ENCODE measurements at regions not wholly inside any gene's neighbourhood (a gene's known extent, or its start where the extent isn't known, plus 50 kb on each side); places are given as distances from the start of the nearest gene placed in this dataset.

- TF ChIP-seq POLR2AphosphoS5 (IDR thresholded peaks at IDR 0.05) (no peak), CTCF (IDR thresholded peaks at IDR 0.05; ENCODE audit: poor library complexity, severe bottlenecking) (no peak), EP300 (conservative IDR thresholded peaks at IDR 0.05; ENCODE audit: poor library complexity, severe bottlenecking) (no peak), EZH2 (IDR thresholded peaks at IDR 0.05; ENCODE audit: borderline replicate concordance, insufficient read depth, low read length, poor library complexity, severe bottlenecking) (no peak), RAD21 (conservative IDR thresholded peaks at IDR 0.05) (no peak), TAF1 (IDR thresholded peaks at IDR 0.05; ENCODE audit: low read depth) (no peak), SMC3 (conservative IDR thresholded peaks at IDR 0.05; ENCODE audit: poor library complexity) (no peak), MXI1 (conservative IDR thresholded peaks at IDR 0.05; ENCODE audit: poor library complexity, severe bottlenecking) (no peak)
- TF ChIP-seq, protein P1, sequence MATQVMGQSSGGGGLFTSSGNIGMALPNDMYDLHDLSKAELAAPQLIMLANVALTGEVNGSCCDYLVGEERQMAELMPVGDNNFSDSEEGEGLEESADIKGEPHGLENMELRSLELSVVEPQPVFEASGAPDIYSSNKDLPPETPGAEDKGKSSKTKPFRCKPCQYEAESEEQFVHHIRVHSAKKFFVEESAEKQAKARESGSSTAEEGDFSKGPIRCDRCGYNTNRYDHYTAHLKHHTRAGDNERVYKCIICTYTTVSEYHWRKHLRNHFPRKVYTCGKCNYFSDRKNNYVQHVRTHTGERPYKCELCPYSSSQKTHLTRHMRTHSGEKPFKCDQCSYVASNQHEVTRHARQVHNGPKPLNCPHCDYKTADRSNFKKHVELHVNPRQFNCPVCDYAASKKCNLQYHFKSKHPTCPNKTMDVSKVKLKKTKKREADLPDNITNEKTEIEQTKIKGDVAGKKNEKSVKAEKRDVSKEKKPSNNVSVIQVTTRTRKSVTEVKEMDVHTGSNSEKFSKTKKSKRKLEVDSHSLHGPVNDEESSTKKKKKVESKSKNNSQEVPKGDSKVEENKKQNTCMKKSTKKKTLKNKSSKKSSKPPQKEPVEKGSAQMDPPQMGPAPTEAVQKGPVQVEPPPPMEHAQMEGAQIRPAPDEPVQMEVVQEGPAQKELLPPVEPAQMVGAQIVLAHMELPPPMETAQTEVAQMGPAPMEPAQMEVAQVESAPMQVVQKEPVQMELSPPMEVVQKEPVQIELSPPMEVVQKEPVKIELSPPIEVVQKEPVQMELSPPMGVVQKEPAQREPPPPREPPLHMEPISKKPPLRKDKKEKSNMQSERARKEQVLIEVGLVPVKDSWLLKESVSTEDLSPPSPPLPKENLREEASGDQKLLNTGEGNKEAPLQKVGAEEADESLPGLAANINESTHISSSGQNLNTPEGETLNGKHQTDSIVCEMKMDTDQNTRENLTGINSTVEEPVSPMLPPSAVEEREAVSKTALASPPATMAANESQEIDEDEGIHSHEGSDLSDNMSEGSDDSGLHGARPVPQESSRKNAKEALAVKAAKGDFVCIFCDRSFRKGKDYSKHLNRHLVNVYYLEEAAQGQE (IDR thresholded peaks at IDR 0.05; ENCODE audit: borderline replicate concordance): no peak
- H3K27me3 ChIP-seq (ENCODE audit: insufficient read depth, low read depth, low read length): no peaks in the 10 kb centered on the region
- no peak overlapping the region for H2AFZ ChIP-seq (ENCODE audit: low read depth, low read length)
- no peak overlapping the region for H3K4me3 ChIP-seq (ENCODE audit: low read length)
- no peaks in the 10 kb centered on the region for H3K9me2 ChIP-seq (ENCODE audit: insufficient read depth, low read length)
- no peaks in the 10 kb centered on the region for H3K79me2 ChIP-seq (replicated peaks; ENCODE audit: insufficient read depth, low read length)
- H3K27ac ChIP-seq (ENCODE audit: low read length): no peak overlapping the region
- no peaks in the 10 kb centered on the region for H3F3A ChIP-seq (ENCODE audit: insufficient read depth, low read length, poor library complexity, severe bottlenecking)
- no peak overlapping the region for H3K9ac ChIP-seq (ENCODE audit: low read length)
- no peaks in the 10 kb centered on the region for H3K36me3 ChIP-seq (ENCODE audit: insufficient read depth, low read length)
- H3K4me2 ChIP-seq (ENCODE audit: low read length): no peak overlapping the region
- H3K9me3 ChIP-seq (ENCODE audit: low read length): no peaks in the 10 kb centered on the region
- no peaks in the 10 kb centered on the region for H4K20me1 ChIP-seq (ENCODE audit: insufficient read depth)
These were observed 346.2 kb upstream of the LRRC7 start for GRCh38 chr1:69221524-69221923.

DNA sequence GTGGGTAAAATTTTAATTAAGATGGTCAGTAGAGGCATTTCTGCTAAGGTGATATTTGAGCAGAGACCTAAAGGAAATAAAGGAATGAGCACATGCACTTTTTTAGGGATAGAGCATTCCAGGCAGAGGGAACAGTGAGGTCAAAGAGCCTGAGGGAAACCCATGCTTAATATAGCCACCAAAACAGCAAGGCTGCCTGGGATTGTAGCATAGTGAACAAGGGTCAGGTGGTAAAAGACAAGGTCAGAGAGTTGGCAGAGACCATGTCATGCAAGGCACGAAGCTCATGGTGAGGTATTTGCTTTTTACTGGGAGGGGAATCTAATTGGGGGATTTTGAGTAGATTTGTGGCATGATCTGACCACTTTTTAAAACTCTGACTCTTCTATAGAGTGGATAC, 344.6 kb upstream of the LRRC7 start:
- Histone ChIP-seq H3K9me3 (ENCODE audit: low read length) (no peaks in the 10 kb centered on the region), H2AFZ (ENCODE audit: low read depth, low read length) (no peak overlapping the region), H3K9me2 (ENCODE audit: insufficient read depth, low read length) (no peaks in the 10 kb centered on the region), H3K9ac (ENCODE audit: low read length) (no peak overlapping the region), H3F3A (ENCODE audit: insufficient read depth, low read length, poor library complexity, severe bottlenecking) (no peaks in the 10 kb centered on the region), H3K27me3 (ENCODE audit: insufficient read depth, low read depth, low read length) (no peaks in the 10 kb centered on the region), H4K20me1 (ENCODE audit: insufficient read depth) (no peaks in the 10 kb centered on the region), H3K27ac (ENCODE audit: low read length) (no peak overlapping the region), H3K4me2 (ENCODE audit: low read length) (no peak overlapping the region), H3K4me3 (ENCODE audit: low read length) (no peak overlapping the region), H3K36me3 (ENCODE audit: insufficient read depth, low read length) (no peaks in the 10 kb centered on the region), H3K79me2 (replicated peaks; ENCODE audit: insufficient read depth, low read length) (no peaks in the 10 kb centered on the region)
- TF ChIP-seq MXI1 (conservative IDR thresholded peaks at IDR 0.05; ENCODE audit: poor library complexity, severe bottlenecking) (no peak), TAF1 (IDR thresholded peaks at IDR 0.05; ENCODE audit: low read depth) (no peak)

GRCh38 chr1:69228501-69228900, 339.2 kb upstream of the LRRC7 start:
- no peaks in the 10 kb centered on the region for H3K27me3 ChIP-seq (ENCODE audit: insufficient read depth, low read depth, low read length)
- no peak overlapping the region for H3K27ac ChIP-seq (ENCODE audit: low read length)
- TF ChIP-seq SMC3 (conservative IDR thresholded peaks at IDR 0.05; ENCODE audit: poor library complexity) (no peak), RAD21 (conservative IDR thresholded peaks at IDR 0.05) (no peak), EP300 (conservative IDR thresholded peaks at IDR 0.05; ENCODE audit: poor library complexity, severe bottlenecking) (no peak), POLR2AphosphoS5 (IDR thresholded peaks at IDR 0.05) (no peak), MXI1 (conservative IDR thresholded peaks at IDR 0.05; ENCODE audit: poor library complexity, severe bottlenecking) (no peak)
- no peak overlapping the region for H2AFZ ChIP-seq (ENCODE audit: low read depth, low read length)
- no peaks in the 10 kb centered on the region for H3K36me3 ChIP-seq (ENCODE audit: insufficient read depth, low read length)
- no peaks in the 10 kb centered on the region for H3K79me2 ChIP-seq (replicated peaks; ENCODE audit: insufficient read depth, low read length)
- no peak overlapping the region for H3K9ac ChIP-seq (ENCODE audit: low read length)
- H3K4me2 ChIP-seq (ENCODE audit: low read length): no peak overlapping the region
- no peaks in the 10 kb centered on the region for H4K20me1 ChIP-seq (ENCODE audit: insufficient read depth)
- no peaks in the 10 kb centered on the region for H3K9me3 ChIP-seq (ENCODE audit: low read length)
- no peak overlapping the region for H3K4me3 ChIP-seq (ENCODE audit: low read length)
- no peaks in the 10 kb centered on the region for H3K9me2 ChIP-seq (ENCODE audit: insufficient read depth, low read length)
- no peaks in the 10 kb centered on the region for H3F3A ChIP-seq (ENCODE audit: insufficient read depth, low read length, poor library complexity, severe bottlenecking)
